ENCODE measurements at regions not wholly inside any gene's neighbourhood (a gene's known extent, or its start where the extent isn't known, plus 50 kb on each side); places are given as distances from the start of the nearest gene placed in this dataset.

GRCh38 chr6:122008101-122008999 lies 391.1 kb upstream of the HSF2 start:
- no peak for TF ChIP-seq CTCF (IDR thresholded peaks at IDR 0.05)
- TF ChIP-seq EZH2 (IDR thresholded peaks at IDR 0.05), result no peak

All from neural progenitor cell (in vitro differentiated cells).